CD4-positive, alpha-beta T cell treated with Interleukin-1 beta for 1 hour (primary cell): ENCODE measurements at regions not wholly inside any gene's neighbourhood (a gene's known extent, or its start where the extent isn't known, plus 50 kb on each side); places are given as distances from the start of the nearest gene placed in this dataset.
"Not testable (repeated sequence)": the region's sequence is repeated elsewhere in the genome, so short reads cannot be mapped to it uniquely, and the experiment has no call there.

Experiments used
- DNase-seq, 2 donors: peaks; one replicate each; pipeline ENCODE4 v3.0.0-alpha.2; 2020 to 2022

- DNase-seq, result no peak
These were observed 228.0 kb downstream of the HINT1 start for GRCh38 chr5:130937046-130937445.

- no peak for DNase-seq
These were observed 241.4 kb downstream of the HINT1 start for GRCh38 chr5:130923543-130924124.

DNA sequence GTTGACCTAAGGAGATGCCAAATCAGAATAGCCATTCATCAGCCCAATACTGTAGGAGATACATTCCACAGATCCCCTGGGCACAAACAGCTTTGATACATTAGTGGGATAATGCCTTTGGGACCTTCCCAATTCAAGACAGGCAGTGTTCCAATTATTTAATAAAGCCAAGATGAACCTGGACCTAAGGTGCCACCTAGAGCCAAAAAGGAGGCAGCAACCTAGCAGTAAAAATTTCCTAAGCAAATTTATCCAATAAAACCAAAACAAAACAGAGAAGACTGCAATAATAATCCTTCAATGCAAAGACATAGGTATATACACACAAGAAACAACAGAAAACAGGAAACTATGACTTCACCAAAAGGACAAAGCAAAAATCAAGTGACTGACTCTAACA is 253.0 kb downstream of the HINT1 start:
- no peak for DNase-seq

GRCh38 chr5:130908186-130908585 is 256.9 kb downstream of the HINT1 start:
- DNase-seq, result no peak

DNA sequence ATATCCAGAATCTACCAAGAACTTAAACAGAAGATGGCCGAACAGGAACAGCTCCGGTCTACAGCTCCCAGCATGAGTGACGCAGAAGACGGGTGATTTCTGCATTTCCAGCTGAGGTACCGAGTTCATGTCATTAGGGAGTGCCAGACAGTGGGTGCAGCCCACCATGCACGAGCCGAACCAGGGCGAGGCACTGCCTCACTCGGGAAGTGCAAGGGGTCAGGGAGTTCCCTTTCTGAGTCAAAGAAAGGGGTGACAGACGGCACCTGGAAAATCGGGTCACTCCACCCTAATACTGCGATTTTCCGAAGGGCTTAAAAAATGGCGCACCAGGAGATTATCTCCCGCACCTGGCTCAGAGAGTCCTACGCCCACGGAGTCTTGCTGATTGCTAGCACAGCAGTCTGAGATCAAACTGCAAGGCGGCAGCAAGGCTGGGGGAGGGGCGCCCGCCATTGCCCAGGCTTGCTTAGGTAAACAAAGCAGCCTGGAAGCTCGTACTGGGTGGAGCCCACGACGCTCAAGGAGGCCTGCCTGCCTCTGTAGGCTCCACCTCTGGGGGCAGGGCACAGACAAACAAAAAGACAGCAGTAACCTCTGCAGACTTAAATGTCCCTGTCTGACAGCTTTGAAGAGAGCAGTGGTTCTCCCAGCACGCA is 267.4 kb downstream of the HINT1 start:
- not testable (repeated sequence) for DNase-seq

DNA sequence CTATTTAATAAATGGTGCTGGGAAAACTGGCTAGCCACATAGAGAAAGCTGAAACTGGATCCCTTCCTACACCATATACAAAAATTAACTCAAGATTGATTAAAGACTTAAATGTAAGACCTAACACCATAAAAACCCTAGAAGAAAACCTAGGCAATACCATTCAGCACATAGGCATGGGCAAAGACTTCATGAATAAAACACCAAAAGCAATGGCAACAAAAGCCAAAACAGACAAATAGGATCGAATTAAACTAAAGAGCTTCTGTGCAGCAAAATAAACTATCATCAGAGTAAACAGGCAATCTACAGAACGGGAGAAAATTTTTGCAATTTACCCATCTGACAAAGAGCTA is 267.9 kb downstream of the HINT1 start:
- not testable (repeated sequence) for DNase-seq

DNA sequence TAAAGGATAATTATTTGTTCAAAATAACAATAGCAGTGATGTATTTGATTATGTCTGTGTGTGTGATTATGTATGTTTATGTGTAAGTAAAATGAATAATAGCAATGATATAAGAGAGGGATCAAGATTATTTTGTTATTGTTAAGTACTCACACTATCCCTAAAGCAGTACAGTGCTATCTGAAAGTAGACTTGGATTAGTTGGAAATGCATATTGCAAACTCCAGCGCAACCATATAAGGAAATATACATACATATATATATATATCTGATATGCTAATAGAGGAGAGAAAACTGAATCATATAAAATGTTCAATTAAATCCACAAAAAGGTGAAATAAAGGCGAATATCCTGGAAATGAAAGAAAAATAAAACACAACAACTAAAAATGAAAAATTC is 268.4 kb downstream of the HINT1 start:
- DNase-seq, result no peak

DNA sequence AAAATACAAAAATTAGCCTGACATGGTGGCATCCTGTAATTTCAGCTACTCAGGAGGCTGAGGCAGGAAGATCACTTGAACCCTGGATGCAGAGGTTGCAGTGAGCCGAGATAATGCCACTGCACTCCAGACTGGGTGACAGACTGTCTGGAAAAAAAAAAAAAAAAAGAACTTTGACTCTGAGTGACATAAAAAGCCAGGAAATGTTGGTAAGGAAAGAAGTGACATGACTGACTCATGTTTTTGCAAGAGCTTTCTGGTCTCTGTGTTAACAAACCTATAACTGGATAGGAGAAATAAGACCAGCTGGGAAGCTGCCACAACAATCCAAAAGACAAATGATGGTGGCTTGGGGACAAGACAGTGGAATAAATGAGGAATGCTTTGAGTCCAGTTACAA is 272.1 kb downstream of the HINT1 start:
- no peak for DNase-seq

DNA sequence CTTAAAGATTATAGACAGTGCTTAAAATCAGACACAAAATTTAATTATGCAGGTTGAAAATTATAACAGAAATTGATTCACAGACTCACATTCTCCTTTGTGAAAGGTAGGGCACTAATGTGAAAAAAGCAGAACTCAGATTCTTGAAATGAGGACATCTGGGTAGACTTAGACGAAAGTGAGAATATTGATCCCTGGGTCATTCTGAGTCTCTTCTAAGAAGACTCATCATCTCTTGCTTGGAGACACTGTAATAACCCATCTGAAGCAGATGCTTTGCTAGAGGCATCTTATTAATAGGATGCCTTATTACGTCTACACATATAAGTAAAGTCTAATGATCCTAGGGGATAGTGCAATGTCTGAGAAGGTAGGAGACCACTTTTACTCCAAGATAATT is 274.4 kb downstream of the HINT1 start:
- DNase-seq, result no peak

- DNase-seq, result no peak
These were observed 279.4 kb downstream of the HINT1 start for GRCh38 chr5:130885691-130886090.

- DNase-seq, result no peak
These were observed 280.0 kb downstream of the HINT1 start for GRCh38 chr5:130885027-130885426.

DNA sequence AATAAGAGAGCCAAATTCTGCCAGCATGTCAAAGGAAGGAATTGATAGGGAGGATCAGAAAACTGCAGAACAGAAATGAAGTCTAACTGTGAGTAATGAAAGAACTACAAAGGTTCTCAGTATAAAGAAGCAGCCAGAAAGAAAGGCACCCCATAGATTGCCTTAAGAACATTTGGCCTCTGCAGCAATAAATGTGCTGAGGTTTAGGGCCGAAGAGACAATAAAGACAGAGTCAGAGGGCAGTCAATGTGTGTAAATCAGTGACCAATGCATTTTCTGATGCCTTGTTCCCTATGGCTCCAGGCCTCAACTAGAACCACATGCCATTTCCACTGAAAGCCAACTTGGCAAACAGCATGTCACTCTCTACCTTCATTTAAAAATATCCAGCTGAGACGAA is 281.0 kb downstream of the HINT1 start:
- no peak for DNase-seq

GRCh38 chr5:130875656-130876055 is 289.4 kb downstream of the HINT1 start:
- DNase-seq, result no peak

GRCh38 chr5:130874861-130875417 is 290.1 kb downstream of the HINT1 start:
- no peak for DNase-seq

DNA sequence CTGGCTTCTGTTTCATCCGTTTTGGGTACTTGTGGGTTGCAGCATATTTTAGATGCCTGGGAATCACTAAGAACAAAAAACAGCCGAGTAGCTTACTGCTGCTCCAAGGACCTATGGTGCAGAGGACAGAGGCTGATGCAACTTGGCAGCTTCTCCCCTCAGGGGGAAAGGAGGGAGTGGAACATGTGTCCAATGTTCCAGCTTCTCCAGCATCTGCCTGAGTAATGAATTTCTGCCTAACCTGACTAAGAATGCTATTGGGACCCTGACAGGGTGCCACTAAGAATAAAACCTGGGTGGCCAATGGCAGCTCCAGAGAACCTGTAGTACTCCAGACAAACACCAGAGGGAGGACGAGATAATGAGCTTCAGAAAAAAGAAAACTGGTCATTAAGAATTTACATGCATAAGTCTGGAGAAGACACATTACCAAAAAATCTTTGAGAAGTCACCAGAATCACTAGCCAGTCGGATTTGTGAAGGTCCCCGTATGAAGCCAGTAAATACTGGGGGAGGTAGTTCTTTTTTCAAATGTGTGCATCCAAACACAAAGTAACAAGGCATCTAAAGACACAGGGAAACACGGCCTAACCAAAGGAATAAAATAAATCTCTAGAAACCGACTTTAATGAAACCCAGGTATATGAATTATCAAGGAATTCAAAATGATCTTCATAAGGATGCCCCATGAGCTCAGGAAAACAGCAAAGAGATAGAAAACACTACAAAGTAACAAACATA is 293.5 kb downstream of the HINT1 start:
- DNase-seq, result peak; percentile 7 to 62

DNA sequence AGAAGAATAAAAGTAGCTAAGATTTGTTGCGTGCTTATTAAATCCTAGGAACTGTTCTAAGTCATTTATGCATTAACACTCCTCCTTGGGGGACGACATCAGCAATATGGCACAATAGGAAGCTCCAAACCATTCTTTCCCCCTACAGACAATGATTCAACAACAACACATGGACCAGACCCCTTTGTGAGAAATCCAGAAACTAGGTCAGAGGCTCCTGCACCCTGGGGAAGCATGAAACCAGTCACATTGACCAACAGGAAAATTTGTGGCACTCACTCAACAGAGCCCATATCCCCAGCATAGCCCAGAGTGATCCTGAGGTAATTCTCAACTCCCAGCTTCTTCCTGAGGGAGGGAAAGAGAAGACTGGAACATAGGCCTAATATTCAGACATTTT is 294.4 kb downstream of the HINT1 start:
- no peak for DNase-seq

DNA sequence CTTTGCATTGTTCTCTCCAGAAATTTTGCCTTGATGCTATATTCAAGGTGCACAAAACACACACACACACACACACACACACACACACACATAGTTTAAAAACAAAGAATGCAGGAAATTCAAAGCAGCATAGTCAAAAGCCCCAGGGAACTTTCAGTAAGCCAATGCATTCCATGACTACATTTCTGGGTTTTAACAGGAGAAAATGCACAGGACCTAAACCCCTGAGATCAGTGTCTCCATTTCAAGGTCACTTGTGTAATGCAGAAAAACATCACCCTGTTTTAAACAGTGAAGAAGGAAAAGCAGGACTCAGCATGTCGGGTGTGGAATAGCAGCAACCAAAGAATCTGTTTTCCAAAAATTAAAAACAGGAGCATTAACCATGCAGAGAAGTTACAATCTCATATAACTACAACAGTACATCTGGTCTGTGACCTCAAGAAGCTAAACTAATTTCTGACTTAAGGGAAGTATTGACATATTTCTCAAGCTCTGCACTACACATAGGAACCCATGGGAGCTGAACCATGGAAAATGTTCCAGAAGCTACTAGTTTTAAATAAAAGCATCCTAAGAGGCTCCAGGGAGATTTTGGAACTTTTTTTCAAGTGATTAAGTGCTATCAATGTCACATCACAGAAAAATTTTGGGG is 296.7 kb downstream of the HINT1 start:
- DNase-seq, result no peak

- no peak for DNase-seq
These were observed 319.8 kb downstream of the HINT1 start for GRCh38 chr5:130845049-130845765.

DNA sequence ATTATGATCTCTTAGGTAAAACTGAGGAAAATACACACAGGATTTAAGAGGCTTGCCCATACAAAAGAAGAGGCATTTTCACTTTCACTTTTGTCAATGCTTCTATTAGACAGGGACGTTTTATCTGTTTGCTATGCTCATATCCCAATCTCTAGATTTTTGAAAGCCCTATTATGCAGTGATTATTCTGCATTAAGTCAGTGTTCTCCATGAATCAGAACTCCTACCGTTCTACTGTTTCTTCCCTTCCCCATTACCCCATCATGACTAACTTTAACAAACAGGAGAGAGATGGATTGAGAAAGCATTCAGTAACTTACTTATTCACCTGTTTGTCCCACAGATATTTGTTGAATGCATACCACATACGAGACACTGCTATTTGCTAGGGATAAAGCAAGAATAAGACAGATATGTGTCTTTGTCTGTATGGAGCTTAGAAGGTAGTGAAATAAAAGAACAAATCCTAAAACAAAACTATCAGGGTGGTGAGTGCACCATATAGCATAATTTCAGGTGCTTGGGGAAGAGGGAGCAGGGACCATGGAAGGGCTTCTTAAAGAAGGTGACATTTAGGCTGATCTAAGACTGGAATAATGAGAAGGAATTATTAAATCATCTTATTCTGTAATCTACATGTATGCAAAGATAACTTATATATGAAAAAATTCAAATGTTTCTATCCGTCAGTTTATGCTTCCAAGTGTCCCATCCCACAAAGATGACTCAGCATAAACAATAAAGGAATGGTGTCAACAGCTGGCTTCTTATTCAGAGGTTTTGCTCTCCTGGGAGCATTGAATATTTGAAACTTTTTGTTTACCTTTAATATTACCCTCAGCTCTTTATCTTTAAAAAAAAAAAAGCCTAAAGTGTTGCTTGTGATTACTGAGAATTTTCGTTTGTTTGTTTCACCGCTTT is 328.1 kb downstream of the HINT1 start:
- peak in 1 of 2 donors; percentile 3 for DNase-seq

GRCh38 chr5:130817598-130818384 is 347.3 kb downstream of the HINT1 start:
- DNase-seq, result peak in 1 of 2 donors; percentile 3

DNA sequence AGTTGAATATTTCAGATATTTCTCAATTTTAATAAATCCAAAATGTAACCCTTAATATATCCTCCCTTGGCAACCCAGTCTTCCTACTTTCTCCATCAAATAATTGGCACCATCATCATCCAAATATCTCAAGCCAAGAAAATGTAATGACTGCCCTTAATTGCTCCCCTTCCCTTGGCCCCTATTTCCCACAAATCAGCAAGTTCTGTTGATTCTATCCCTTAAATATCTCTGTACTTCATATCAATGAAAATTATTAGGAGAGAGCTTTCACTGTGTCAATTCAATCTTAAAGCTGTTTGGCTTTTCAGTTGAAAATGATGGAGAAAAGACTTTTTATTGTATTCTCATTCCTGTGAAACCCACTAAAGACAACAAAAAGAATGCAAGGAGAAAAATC is 349.8 kb downstream of the HINT1 start:
- DNase-seq, result no peak
